HCT116 (cell line): ENCODE measurements at regions not wholly inside any gene's neighbourhood (a gene's known extent, or its start where the extent isn't known, plus 50 kb on each side); places are given as distances from the start of the nearest gene placed in this dataset.

ENCODE experiments used
- ATAC-seq: fragments of 200-7000 bp; cut with Tn5 transposase; 2 replicates; pipeline ENCODE4 v1.9.1; 2020; ENCODE audit warnings: mild to moderate bottlenecking, moderate library complexity
- BruUV-seq: library from RNA; stranded (reverse); fragments of 400-500 nt; replicated peaks from 2 replicates; lab custom pipeline; 2021; lab: Mats Ljungman, UMichigan
- CTCF ChIA-PET: fragments of 300-600 bp; sonication (Branson Sonifier 250); formaldehyde crosslinking; loops from one replicate; lab custom pipeline; 2021; ENCODE audit warnings: antibody characterized with exemption; lab: Charles Lee
- POLR2A ChIA-PET: fragments of 300-600, 350-600 bp; sonication (Branson Sonifier 250); formaldehyde crosslinking; loops from one replicate; lab custom pipeline; 2021; ENCODE audit warnings: antibody characterized with exemption; lab: Charles Lee
- RAD21 ChIA-PET, 2 experiments: fragments of 300-600 bp; sonication (Branson Sonifier 250); formaldehyde crosslinking; loops; one replicate each; lab custom pipeline; 2023; ENCODE audit warnings: low total read pairs in 2 of 2; ENCODE audit not compliant: uncharacterized antibody in 2 of 2, unreplicated experiment in 2 of 2, low non-redundant PET in 1 of 2; lab: Charles Lee
- DNase-seq: peaks from one replicate; pipeline ENCODE4 v3.0.0-alpha.2; 2010; ENCODE audit warnings: low read depth, low spot score
- H2AFZ ChIP-seq: fragments of 200-600 bp; shearing (Covaris generic), sonication (generic); 2 replicates; pipeline ENCODE4 v1.6.1; 2017; ENCODE audit warnings: low read depth, mixed run types, mixed read lengths, antibody characterized with exemption, low read length; ENCODE audit not compliant: poor library complexity, severe bottlenecking
- H3K27ac ChIP-seq: 2 replicates; pipeline ENCODE4 v1.5.1; 2012; ENCODE audit warnings: low read depth, low read length
- H3K27me3 ChIP-seq: fragments of 200-600 bp; sonication (generic); 2 replicates; pipeline ENCODE4 v1.6.1; 2016; ENCODE audit warnings: mixed run types, low read length, mixed read lengths; ENCODE audit not compliant: insufficient read depth
- H3K36me3 ChIP-seq, 2 experiments: fragments of 200-500 bp in 1 of 2; fragments of 200-600 bp in 1 of 2; sonication (Bioruptor generic) in 1 of 2; sonication (generic) in 1 of 2; 2 replicates each; pipeline versions ENCODE4 v1.5.1 to v1.6.1; 2014 to 2016; ENCODE audit warnings: low read length in 2 of 2, inconsistent platforms in 1 of 2, mixed read lengths in 1 of 2, mixed run types in 1 of 2; ENCODE audit not compliant: insufficient read depth in 2 of 2, control insufficient read depth in 1 of 2
- H3K4me1 ChIP-seq, 2 experiments: fragments of 200-600 bp in 1 of 2; sonication (generic) in 1 of 2; 2 replicates each; pipeline versions ENCODE4 v1.5.1 to v1.6.1; 2012 to 2017; ENCODE audit warnings: low read length in 2 of 2, inconsistent platforms in 1 of 2, mild to moderate bottlenecking in 1 of 2, mixed read lengths in 1 of 2, mixed run types in 1 of 2, moderate library complexity in 1 of 2; ENCODE audit not compliant: insufficient read depth in 2 of 2, control insufficient read depth in 1 of 2
- H3K4me2 ChIP-seq: fragments of 200-600 bp; sonication (generic); 2 replicates; pipeline ENCODE4 v1.6.1; 2017; ENCODE audit warnings: mixed run types, low read length, mixed read lengths
- H3K4me3 ChIP-seq, 2 experiments: fragments of 200-600 bp in 1 of 2; sonication (generic) in 1 of 2; replicated peaks in 1 of 2; 2 replicates each; pipeline ENCODE4 v1.5.1; 2011 to 2016; ENCODE audit warnings: low read length in 2 of 2, control low read depth in 1 of 2, low read depth in 1 of 2, mild to moderate bottlenecking in 1 of 2, mixed read lengths in 1 of 2, mixed run types in 1 of 2
- H3K79me2 ChIP-seq: fragments of 200-600 bp; sonication (generic); 2 replicates; pipeline ENCODE4 v1.6.1; 2017; ENCODE audit warnings: mild to moderate bottlenecking, mixed run types, low read length, moderate library complexity, mixed read lengths; ENCODE audit not compliant: insufficient read depth
- H3K9ac ChIP-seq: fragments of 200-600 bp; sonication (generic); 2 replicates; pipeline ENCODE4 v1.6.1; 2016; ENCODE audit warnings: low read length, mixed read lengths
- H3K9me2 ChIP-seq: fragments of 200-600 bp; sonication (generic), shearing (Covaris generic); 2 replicates; pipeline ENCODE4 v1.6.1; 2017; ENCODE audit warnings: mixed run types, mild to moderate bottlenecking, moderate library complexity; ENCODE audit not compliant: insufficient read depth
- H3K9me3 ChIP-seq, 2 experiments: fragments of 200-500 bp in 1 of 2; fragments of 200-600 bp in 1 of 2; sonication (Bioruptor generic) in 1 of 2; sonication (generic) in 1 of 2; 2 replicates each; pipeline ENCODE4 v1.6.1; 2014 to 2017; ENCODE audit warnings: low read length in 2 of 2, mixed read lengths in 2 of 2, inconsistent platforms in 1 of 2, low read depth in 1 of 2, mild to moderate bottlenecking in 1 of 2, mixed run types in 1 of 2, moderate library complexity in 1 of 2; ENCODE audit not compliant: control insufficient read depth in 1 of 2, insufficient read depth in 1 of 2
- H4K20me1 ChIP-seq: fragments of 200-600 bp; sonication (generic), shearing (Covaris generic); 2 replicates; pipeline ENCODE4 v1.6.1; 2017; ENCODE audit warnings: mixed run types, mild to moderate bottlenecking, moderate library complexity; ENCODE audit not compliant: insufficient read depth
- CBX3 ChIP-seq: IDR thresholded peaks from 2 replicates; pipeline ENCODE4 v1.6.1; 2012; ENCODE audit warnings: low read depth
- CEBPB ChIP-seq: IDR thresholded peaks from 2 replicates; pipeline ENCODE4 v1.6.1; 2012; ENCODE audit warnings: low read depth
- CTCF ChIP-seq, 3 experiments: fragments of 200-600 bp in 1 of 3; sonication (generic) in 1 of 3; IDR thresholded peaks in 2 of 3; conservative IDR thresholded peaks in 1 of 3; 2 replicates each; pipeline ENCODE4 v1.5.1; 2012 to 2017; ENCODE audit warnings: low read depth in 2 of 3, low read length in 2 of 3, antibody characterized with exemption in 1 of 3, borderline replicate concordance in 1 of 3, control low read depth in 1 of 3, mild to moderate bottlenecking in 1 of 3, mixed read lengths in 1 of 3, mixed run types in 1 of 3, moderate library complexity in 1 of 3; ENCODE audit not compliant: insufficient read depth in 1 of 3
- ELF1 ChIP-seq: IDR thresholded peaks from 2 replicates; pipeline ENCODE4 v1.6.1; 2012; ENCODE audit warnings: low read depth, borderline replicate concordance
- FOSL1 ChIP-seq: IDR thresholded peaks from 2 replicates; pipeline ENCODE4 v1.6.1; 2012; ENCODE audit warnings: low read depth
- MAX ChIP-seq: IDR thresholded peaks from 2 replicates; pipeline ENCODE4 v1.6.1; 2012
- RAD21 ChIP-seq: IDR thresholded peaks from 2 replicates; pipeline ENCODE4 v1.6.1; 2012; ENCODE audit warnings: low read depth, mild to moderate bottlenecking
- SRF ChIP-seq: IDR thresholded peaks from 2 replicates; pipeline ENCODE4 v1.6.1; 2012; ENCODE audit warnings: low read depth
- TCF7L2 ChIP-seq: IDR thresholded peaks from 2 replicates; pipeline ENCODE4 v1.7.0; 2011; ENCODE audit warnings: borderline replicate concordance, inconsistent platforms; ENCODE audit not compliant: insufficient read depth, insufficient read length; ENCODE audit errors: extremely low read depth
- YY1 ChIP-seq: IDR thresholded peaks from 2 replicates; pipeline ENCODE4 v1.6.1; 2011; ENCODE audit warnings: low read length, low read depth, moderate library complexity, mild to moderate bottlenecking; ENCODE audit not compliant: insufficient replicate concordance; ENCODE audit errors: extremely low read depth
- intact Hi-C: fragments of 100-400 bp; cut with micrococcal nuclease; formaldehyde crosslinking; loops from 2 replicates; pipeline ENCODE4 v1.10.0; 2022
- TF ChIP-seq, protein P1 (sequence below): IDR thresholded peaks from 2 replicates; pipeline ENCODE4 v1.6.1; 2012; ENCODE audit warnings: low read depth

- ChIA-PET RAD21 (no interaction called here), CTCF (no interaction called here), POLR2A (no interaction called here)
- no peak for TF ChIP-seq CTCF (IDR thresholded peaks at IDR 0.05 in 2 of 3, conservative IDR thresholded peaks at IDR 0.05 in 1 of 3; ENCODE audit: borderline replicate concordance in 1 of 3, insufficient read depth in 1 of 3, low read depth in 2 of 3, low read length in 2 of 3)
- no peak for TF ChIP-seq CBX3
- intact Hi-C loops, result no loop called here
- Histone ChIP-seq H3K36me3 (no peaks in the 10 kb centered on the region), H3K27me3 (no peaks in the 10 kb centered on the region), H2AFZ (no peak overlapping the region), H3K9ac (no peak overlapping the region), H3K9me2 (no peaks in the 10 kb centered on the region), H3K4me2 (no peak overlapping the region), H3K9me3 (peaks cover 11 to 36% of the 10 kb centered on the region in 2 experiments; a peak in 2 of 4 replicates), H3K4me3 (no peak overlapping the region), H3K79me2 (no peaks in the 10 kb centered on the region), H3K4me1 (no peaks in the 10 kb centered on the region), H4K20me1 (no peaks in the 10 kb centered on the region), H3K27ac (no peak overlapping the region)
- BruUV-seq, result no TSS peak
- DNase-seq (no peak), ATAC-seq (no peak)
These were observed 368.5 kb upstream of the SPTLC3 start for GRCh38 chr20:12640251-12640650.

DNA sequence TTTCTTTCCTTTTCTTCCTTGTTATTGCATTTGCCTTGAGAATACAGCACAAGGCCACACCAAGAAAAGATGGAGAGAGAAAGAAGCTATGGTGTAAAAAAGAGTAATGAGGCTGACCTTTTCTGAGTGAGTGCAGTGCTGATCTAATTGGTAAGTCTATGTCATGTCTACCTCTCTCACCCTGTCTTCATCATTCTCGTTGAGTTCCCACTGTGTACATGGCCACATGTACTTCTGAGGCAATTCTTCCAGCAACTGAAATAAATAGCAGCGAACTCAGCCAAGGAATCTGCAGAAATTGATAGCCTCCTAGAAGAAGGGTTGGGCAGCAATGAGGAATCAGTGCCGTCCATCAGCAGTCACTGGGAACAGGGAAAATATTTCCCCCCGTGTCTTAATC lies 367.2 kb upstream of the SPTLC3 start:
- Histone ChIP-seq H3K9ac (no peak overlapping the region), H3K9me2 (no peaks in the 10 kb centered on the region), H3K27me3 (no peaks in the 10 kb centered on the region), H4K20me1 (no peaks in the 10 kb centered on the region), H3K79me2 (no peaks in the 10 kb centered on the region), H3K4me2 (no peak overlapping the region), H3K36me3 (no peaks in the 10 kb centered on the region), H3K4me1 (no peaks in the 10 kb centered on the region), H3K4me3 (no peak overlapping the region), H3K9me3 (peaks cover 19 to 42% of the 10 kb centered on the region in 2 experiments; a peak in 2 of 4 replicates), H3K27ac (no peak overlapping the region), H2AFZ (no peak overlapping the region)
- no TSS peak for BruUV-seq
- RAD21 ChIA-PET, result no interaction called here
- CTCF ChIA-PET, result no interaction called here
- intact Hi-C loops, result no loop called here
- ATAC-seq, result no peak
- POLR2A ChIA-PET, result no interaction called here
- no peak for DNase-seq
- no peak for TF ChIP-seq TCF7L2
- TF ChIP-seq SRF, result no peak
- TF ChIP-seq, protein P1, sequence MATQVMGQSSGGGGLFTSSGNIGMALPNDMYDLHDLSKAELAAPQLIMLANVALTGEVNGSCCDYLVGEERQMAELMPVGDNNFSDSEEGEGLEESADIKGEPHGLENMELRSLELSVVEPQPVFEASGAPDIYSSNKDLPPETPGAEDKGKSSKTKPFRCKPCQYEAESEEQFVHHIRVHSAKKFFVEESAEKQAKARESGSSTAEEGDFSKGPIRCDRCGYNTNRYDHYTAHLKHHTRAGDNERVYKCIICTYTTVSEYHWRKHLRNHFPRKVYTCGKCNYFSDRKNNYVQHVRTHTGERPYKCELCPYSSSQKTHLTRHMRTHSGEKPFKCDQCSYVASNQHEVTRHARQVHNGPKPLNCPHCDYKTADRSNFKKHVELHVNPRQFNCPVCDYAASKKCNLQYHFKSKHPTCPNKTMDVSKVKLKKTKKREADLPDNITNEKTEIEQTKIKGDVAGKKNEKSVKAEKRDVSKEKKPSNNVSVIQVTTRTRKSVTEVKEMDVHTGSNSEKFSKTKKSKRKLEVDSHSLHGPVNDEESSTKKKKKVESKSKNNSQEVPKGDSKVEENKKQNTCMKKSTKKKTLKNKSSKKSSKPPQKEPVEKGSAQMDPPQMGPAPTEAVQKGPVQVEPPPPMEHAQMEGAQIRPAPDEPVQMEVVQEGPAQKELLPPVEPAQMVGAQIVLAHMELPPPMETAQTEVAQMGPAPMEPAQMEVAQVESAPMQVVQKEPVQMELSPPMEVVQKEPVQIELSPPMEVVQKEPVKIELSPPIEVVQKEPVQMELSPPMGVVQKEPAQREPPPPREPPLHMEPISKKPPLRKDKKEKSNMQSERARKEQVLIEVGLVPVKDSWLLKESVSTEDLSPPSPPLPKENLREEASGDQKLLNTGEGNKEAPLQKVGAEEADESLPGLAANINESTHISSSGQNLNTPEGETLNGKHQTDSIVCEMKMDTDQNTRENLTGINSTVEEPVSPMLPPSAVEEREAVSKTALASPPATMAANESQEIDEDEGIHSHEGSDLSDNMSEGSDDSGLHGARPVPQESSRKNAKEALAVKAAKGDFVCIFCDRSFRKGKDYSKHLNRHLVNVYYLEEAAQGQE, result no peak
- no peak for TF ChIP-seq ELF1
- no peak for TF ChIP-seq FOSL1
- no peak for TF ChIP-seq CEBPB
- no peak for TF ChIP-seq MAX
- TF ChIP-seq CBX3, result no peak
- no peak for TF ChIP-seq RAD21
- no peak for TF ChIP-seq YY1
- no peak for TF ChIP-seq CTCF (IDR thresholded peaks at IDR 0.05 in 2 of 3, conservative IDR thresholded peaks at IDR 0.05 in 1 of 3; ENCODE audit: borderline replicate concordance in 1 of 3, insufficient read depth in 1 of 3, low read depth in 2 of 3, low read length in 2 of 3)
